ENCODE measurements at regions not wholly inside any gene's neighbourhood (a gene's known extent, or its start where the extent isn't known, plus 50 kb on each side); places are given as distances from the start of the nearest gene placed in this dataset.

DNA sequence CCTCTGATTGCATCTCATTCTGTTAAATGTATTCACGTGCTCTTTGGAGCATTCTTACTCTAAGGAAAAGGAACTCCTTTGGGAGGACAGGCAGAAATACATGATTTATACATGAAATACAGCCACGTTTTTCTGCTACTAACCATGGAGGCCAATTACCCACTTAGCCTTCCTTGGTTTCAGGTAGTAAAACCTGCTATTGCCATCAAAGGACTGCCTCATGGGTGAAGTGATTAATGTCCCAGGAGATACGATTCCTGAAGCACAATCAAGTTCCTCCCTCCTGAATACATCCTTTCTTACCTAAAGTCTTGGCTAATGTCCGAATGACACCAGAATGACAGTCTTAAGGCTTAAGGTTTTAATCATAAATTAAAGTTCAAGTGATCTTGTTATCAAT is 58.5 kb upstream of the PIK3CG start:
- DNase-seq (ENCODE audit: low read depth), result no peak
- no peak overlapping the region for H3K4me3 ChIP-seq (ENCODE audit: low read depth, low read length)
- TF ChIP-seq CTCF (IDR thresholded peaks at IDR 0.05; ENCODE audit: insufficient read depth, low read depth, low read length), result no peak

DNA sequence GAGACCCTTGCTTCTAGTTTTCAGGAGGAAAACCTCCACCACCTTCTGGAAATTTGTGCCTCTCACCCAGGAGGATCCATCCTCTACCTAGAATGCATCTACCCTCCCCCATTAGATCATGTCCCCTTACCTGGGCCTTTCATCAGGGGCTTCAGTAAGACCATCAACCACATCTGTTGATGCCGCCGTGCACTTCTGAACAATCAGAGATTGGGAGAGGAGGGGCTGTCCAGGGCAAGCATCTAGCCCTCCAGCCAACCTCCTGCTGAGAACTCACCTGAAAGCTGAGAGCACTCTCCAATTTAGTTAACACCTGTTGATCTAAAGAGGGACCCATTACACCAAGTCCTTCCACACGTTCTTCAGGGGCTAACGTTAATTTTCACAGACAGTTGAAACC is 57.6 kb upstream of the PIK3CG start:
- no peak overlapping the region for H3K4me3 ChIP-seq (ENCODE audit: low read depth, low read length)
- TF ChIP-seq CTCF (IDR thresholded peaks at IDR 0.05; ENCODE audit: insufficient read depth, low read depth, low read length), result no peak
- no peak for DNase-seq (ENCODE audit: low read depth)

- no peak for DNase-seq (ENCODE audit: low read depth)
- no peak for TF ChIP-seq CTCF (IDR thresholded peaks at IDR 0.05; ENCODE audit: insufficient read depth, low read depth, low read length)
- no peak overlapping the region for H3K4me3 ChIP-seq (ENCODE audit: low read depth, low read length)
Measured at GRCh38 chr7:106808967-106809635, 56.0 kb upstream of the PIK3CG start.

DNA sequence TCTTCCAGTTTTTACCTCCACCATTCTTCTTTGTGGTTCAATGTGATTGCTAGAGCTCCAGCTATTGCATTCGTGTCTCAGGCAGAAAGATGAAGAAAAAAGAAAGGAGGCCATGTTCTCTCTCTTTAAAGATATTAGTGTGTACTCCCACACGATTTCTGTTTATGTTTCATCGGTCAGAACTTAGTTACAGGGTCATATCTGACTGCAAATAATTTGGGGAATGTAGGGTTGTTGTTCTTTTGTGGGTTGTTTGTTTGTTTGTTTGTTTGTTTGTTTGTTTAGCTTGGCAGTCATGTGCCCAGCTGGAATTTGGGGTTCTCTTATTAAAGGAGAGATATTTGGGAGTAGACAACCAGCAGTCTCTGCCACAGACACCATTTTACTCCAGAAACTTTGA is 53.6 kb upstream of the PIK3CG start:
- DNase-seq (ENCODE audit: low read depth), result no peak
- H3K4me3 ChIP-seq (ENCODE audit: low read depth, low read length), result no peak overlapping the region
- TF ChIP-seq CTCF (IDR thresholded peaks at IDR 0.05; ENCODE audit: insufficient read depth, low read depth, low read length), result no peak

- TF ChIP-seq CTCF (IDR thresholded peaks at IDR 0.05; ENCODE audit: insufficient read depth, low read depth, low read length), result no peak
- no peak overlapping the region for H3K4me3 ChIP-seq (ENCODE audit: low read depth, low read length)
- no peak for DNase-seq (ENCODE audit: low read depth)
Measured at GRCh38 chr7:106812027-106812643, 52.9 kb upstream of the PIK3CG start.

DNA sequence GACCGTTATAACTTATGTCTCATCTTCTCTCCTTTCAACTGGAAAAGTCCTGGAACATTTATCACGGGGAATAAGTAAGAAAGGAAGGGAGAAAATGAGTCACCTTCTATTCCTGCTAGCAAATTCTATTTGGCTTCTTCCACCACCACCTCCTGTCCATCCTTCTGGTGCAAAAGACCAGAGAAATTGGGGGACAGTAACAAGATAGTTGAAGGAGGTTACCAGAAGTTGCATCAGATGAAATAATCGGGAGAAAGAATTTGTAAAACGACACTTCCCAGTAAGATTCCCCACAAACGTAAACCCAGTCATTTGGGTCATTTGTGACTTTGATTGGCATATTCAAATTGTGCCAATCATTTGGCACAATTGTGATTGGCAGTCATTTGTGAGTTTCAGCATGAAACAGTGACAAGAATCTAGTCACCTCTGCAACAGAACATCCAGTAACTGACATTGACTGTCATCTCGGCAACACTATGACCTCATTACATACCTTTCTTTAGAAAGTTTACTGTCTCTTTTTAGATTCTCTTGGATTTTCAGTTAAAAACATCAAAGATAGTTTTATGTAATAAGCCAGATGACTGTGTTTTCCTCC is 51.3 kb upstream of the PIK3CG start:
- no peak overlapping the region for H3K4me3 ChIP-seq (ENCODE audit: low read depth, low read length)
- no peak for DNase-seq (ENCODE audit: low read depth)
- TF ChIP-seq CTCF (IDR thresholded peaks at IDR 0.05; ENCODE audit: insufficient read depth, low read depth, low read length), result no peak

All from fibroblast of villous mesenchyme (primary cell).